ENCODE measurements at regions not wholly inside any gene's neighbourhood (a gene's known extent, or its start where the extent isn't known, plus 50 kb on each side); places are given as distances from the start of the nearest gene placed in this dataset.

- no peak for DNase-seq
These were observed 406.0 kb downstream of the SIPA1L2 start for GRCh38 chr1:232223887-232224286.

- DNase-seq = no peak
These were observed 406.7 kb downstream of the SIPA1L2 start for GRCh38 chr1:232223183-232223708.

- no peak for DNase-seq
These were observed 407.3 kb downstream of the SIPA1L2 start for GRCh38 chr1:232222614-232223013.

- no peak for DNase-seq
These were observed 408.0 kb downstream of the SIPA1L2 start for GRCh38 chr1:232221802-232222499.

GRCh38 chr1:232218955-232219865 is 410.7 kb downstream of the SIPA1L2 start:
- DNase-seq = no peak

GRCh38 chr1:232213928-232214327 is 416.0 kb downstream of the SIPA1L2 start:
- DNase-seq = no peak

- DNase-seq = no peak
These were observed 417.7 kb downstream of the SIPA1L2 start for GRCh38 chr1:232212253-232212652.

GRCh38 chr1:232211149-232211548 is 418.8 kb downstream of the SIPA1L2 start:
- DNase-seq = no peak

- DNase-seq = no peak
These were observed 420.6 kb downstream of the SIPA1L2 start for GRCh38 chr1:232209357-232209756.

GRCh38 chr1:232207073-232207866 is 422.7 kb downstream of the SIPA1L2 start:
- DNase-seq = no peak

GRCh38 chr1:232204269-232204668 is 425.7 kb downstream of the SIPA1L2 start:
- no peak for DNase-seq

GRCh38 chr1:232201024-232201423 is 428.9 kb downstream of the SIPA1L2 start:
- no peak for DNase-seq

- no peak for DNase-seq
These were observed 433.9 kb downstream of the SIPA1L2 start for GRCh38 chr1:232196042-232196441.

- DNase-seq = no peak
These were observed 435.5 kb downstream of the SIPA1L2 start for GRCh38 chr1:232194424-232194823.

- DNase-seq = no peak
These were observed 436.5 kb downstream of the SIPA1L2 start for GRCh38 chr1:232193451-232193783.

- no peak for DNase-seq
These were observed 437.0 kb downstream of the SIPA1L2 start for GRCh38 chr1:232192781-232193450.

GRCh38 chr1:232191560-232191959 is 438.4 kb downstream of the SIPA1L2 start:
- no peak for DNase-seq

GRCh38 chr1:232188318-232188717 is 441.6 kb downstream of the SIPA1L2 start:
- no peak for DNase-seq

- no peak for DNase-seq
These were observed 443.0 kb downstream of the SIPA1L2 start for GRCh38 chr1:232186931-232187330.

- DNase-seq = peak; percentile 34
These were observed 445.1 kb downstream of the SIPA1L2 start for GRCh38 chr1:232184561-232185530.

- no peak for DNase-seq
These were observed 446.1 kb downstream of the SIPA1L2 start for GRCh38 chr1:232183802-232184201.

All from inflammatory macrophage treated with lipopolysaccharide for 4 hours (primary cell).